GM12875 (cell line): ENCODE measurements at regions not wholly inside any gene's neighbourhood (a gene's known extent, or its start where the extent isn't known, plus 50 kb on each side); places are given as distances from the start of the nearest gene placed in this dataset.

Source experiments
- H3K4me3 ChIP-seq: one replicate; pipeline ENCODE4 v1.5.1; 2011; ENCODE audit warnings: low read depth, low read length, control low read depth
- CTCF ChIP-seq: IDR thresholded peaks from 2 replicates; pipeline ENCODE4 v1.5.1; 2011; ENCODE audit warnings: low read depth, mild to moderate bottlenecking, control low read depth, inconsistent platforms, low read length, moderate library complexity, borderline replicate concordance; ENCODE audit not compliant: insufficient read depth

- TF ChIP-seq CTCF = no peak
- no peak overlapping the region for H3K4me3 ChIP-seq
These were observed 452.7 kb downstream of the HINT1 start for GRCh38 chr5:130712324-130712723.

GRCh38 chr5:130710596-130710995 is 454.5 kb downstream of the HINT1 start:
- TF ChIP-seq CTCF = no peak

GRCh38 chr5:130708754-130709153 is 456.3 kb downstream of the HINT1 start:
- H3K4me3 ChIP-seq = no peak overlapping the region
- no peak for TF ChIP-seq CTCF

More at GRCh38 chr5:130710596-130710995, 454.5 kb downstream of the HINT1 start:
- no peak overlapping the region for H3K4me3 ChIP-seq

- no peak for TF ChIP-seq CTCF
- no peak overlapping the region for H3K4me3 ChIP-seq
These were observed 458.4 kb downstream of the HINT1 start for GRCh38 chr5:130706696-130707095.

- no peak for TF ChIP-seq CTCF
- no peak overlapping the region for H3K4me3 ChIP-seq
These were observed 459.7 kb downstream of the HINT1 start for GRCh38 chr5:130705368-130705767.

- no peak overlapping the region for H3K4me3 ChIP-seq
- TF ChIP-seq CTCF = no peak
These were observed 471.5 kb downstream of the HINT1 start for GRCh38 chr5:130693509-130693908.

GRCh38 chr5:130692770-130693169 is 472.3 kb downstream of the HINT1 start:
- TF ChIP-seq CTCF = no peak
- H3K4me3 ChIP-seq = no peak overlapping the region
